ENCODE measurements at regions not wholly inside any gene's neighbourhood (a gene's known extent, or its start where the extent isn't known, plus 50 kb on each side); places are given as distances from the start of the nearest gene placed in this dataset.

DNA sequence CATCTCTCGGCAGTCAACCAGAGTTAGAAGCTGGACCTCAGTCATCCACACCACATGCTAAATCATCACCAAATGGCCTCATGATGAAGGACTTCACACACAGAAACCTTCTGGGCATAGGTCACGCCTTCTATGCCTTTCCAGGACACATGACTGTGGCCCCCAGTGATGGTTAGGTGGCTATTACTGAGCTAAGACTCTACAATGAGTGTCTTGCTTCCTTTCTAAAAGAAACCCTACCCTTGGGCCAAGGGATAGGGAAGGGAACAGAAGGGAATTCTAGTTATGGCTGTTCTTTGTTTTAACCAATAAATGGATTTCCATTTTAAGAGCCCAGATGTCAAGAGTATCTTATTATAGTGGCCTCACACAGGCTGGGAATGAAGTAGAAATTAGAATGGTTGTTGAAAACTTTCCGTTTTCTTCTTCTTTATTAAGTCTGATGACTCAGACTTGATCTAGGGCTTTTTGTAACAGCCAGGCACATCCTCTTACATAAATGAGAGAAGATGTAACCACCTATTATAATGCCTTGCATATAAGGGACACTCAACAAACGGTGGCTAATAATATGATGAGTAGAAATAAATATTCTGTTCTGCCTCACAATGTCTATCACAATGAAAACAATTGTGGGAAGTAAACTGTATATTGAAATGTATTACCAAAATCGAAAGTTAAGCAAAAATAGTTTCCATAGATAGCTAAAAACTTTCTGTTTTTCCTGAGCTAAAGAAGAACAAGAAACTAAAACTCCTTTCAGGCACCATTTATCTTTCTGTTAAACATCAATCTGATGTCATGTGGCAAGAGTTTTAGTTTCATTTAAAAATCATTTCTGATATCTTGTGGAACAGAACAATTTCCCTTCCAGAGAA is 62.5 kb upstream of the TOMM7 start:
- no peak overlapping the region for H3K27ac ChIP-seq (ENCODE audit: low read length)
- H3F3A ChIP-seq (ENCODE audit: insufficient read depth, low read length, poor library complexity, severe bottlenecking), result no peaks in the 10 kb centered on the region
- no peak overlapping the region for H2AFZ ChIP-seq (ENCODE audit: low read depth, low read length)
- no peak overlapping the region for H3K4me3 ChIP-seq (ENCODE audit: low read length)
- H3K9ac ChIP-seq (ENCODE audit: low read length), result no peak overlapping the region
- H3K9me2 ChIP-seq (ENCODE audit: insufficient read depth, low read length), result no peaks in the 10 kb centered on the region
- no peak overlapping the region for H3K4me2 ChIP-seq (ENCODE audit: low read length)
- TF ChIP-seq RAD21 (conservative IDR thresholded peaks at IDR 0.05) (no peak), TAF1 (IDR thresholded peaks at IDR 0.05; ENCODE audit: low read depth) (no peak), MXI1 (conservative IDR thresholded peaks at IDR 0.05; ENCODE audit: poor library complexity, severe bottlenecking) (no peak), SMC3 (conservative IDR thresholded peaks at IDR 0.05; ENCODE audit: poor library complexity) (no peak), EP300 (conservative IDR thresholded peaks at IDR 0.05; ENCODE audit: poor library complexity, severe bottlenecking) (no peak), POLR2AphosphoS5 (IDR thresholded peaks at IDR 0.05) (no peak), EZH2 (IDR thresholded peaks at IDR 0.05; ENCODE audit: borderline replicate concordance, insufficient read depth, low read length, poor library complexity, severe bottlenecking) (no peak)
- TF ChIP-seq, protein P1, sequence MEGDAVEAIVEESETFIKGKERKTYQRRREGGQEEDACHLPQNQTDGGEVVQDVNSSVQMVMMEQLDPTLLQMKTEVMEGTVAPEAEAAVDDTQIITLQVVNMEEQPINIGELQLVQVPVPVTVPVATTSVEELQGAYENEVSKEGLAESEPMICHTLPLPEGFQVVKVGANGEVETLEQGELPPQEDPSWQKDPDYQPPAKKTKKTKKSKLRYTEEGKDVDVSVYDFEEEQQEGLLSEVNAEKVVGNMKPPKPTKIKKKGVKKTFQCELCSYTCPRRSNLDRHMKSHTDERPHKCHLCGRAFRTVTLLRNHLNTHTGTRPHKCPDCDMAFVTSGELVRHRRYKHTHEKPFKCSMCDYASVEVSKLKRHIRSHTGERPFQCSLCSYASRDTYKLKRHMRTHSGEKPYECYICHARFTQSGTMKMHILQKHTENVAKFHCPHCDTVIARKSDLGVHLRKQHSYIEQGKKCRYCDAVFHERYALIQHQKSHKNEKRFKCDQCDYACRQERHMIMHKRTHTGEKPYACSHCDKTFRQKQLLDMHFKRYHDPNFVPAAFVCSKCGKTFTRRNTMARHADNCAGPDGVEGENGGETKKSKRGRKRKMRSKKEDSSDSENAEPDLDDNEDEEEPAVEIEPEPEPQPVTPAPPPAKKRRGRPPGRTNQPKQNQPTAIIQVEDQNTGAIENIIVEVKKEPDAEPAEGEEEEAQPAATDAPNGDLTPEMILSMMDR (IDR thresholded peaks at IDR 0.05; ENCODE audit: poor library complexity, severe bottlenecking), result no peak
- TF ChIP-seq, protein P2, sequence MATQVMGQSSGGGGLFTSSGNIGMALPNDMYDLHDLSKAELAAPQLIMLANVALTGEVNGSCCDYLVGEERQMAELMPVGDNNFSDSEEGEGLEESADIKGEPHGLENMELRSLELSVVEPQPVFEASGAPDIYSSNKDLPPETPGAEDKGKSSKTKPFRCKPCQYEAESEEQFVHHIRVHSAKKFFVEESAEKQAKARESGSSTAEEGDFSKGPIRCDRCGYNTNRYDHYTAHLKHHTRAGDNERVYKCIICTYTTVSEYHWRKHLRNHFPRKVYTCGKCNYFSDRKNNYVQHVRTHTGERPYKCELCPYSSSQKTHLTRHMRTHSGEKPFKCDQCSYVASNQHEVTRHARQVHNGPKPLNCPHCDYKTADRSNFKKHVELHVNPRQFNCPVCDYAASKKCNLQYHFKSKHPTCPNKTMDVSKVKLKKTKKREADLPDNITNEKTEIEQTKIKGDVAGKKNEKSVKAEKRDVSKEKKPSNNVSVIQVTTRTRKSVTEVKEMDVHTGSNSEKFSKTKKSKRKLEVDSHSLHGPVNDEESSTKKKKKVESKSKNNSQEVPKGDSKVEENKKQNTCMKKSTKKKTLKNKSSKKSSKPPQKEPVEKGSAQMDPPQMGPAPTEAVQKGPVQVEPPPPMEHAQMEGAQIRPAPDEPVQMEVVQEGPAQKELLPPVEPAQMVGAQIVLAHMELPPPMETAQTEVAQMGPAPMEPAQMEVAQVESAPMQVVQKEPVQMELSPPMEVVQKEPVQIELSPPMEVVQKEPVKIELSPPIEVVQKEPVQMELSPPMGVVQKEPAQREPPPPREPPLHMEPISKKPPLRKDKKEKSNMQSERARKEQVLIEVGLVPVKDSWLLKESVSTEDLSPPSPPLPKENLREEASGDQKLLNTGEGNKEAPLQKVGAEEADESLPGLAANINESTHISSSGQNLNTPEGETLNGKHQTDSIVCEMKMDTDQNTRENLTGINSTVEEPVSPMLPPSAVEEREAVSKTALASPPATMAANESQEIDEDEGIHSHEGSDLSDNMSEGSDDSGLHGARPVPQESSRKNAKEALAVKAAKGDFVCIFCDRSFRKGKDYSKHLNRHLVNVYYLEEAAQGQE (IDR thresholded peaks at IDR 0.05; ENCODE audit: borderline replicate concordance), result no peak
- no peaks in the 10 kb centered on the region for H3K79me2 ChIP-seq (replicated peaks; ENCODE audit: insufficient read depth, low read length)
- no peaks in the 10 kb centered on the region for H3K9me3 ChIP-seq (ENCODE audit: low read length)
- no peaks in the 10 kb centered on the region for H3K36me3 ChIP-seq (ENCODE audit: insufficient read depth, low read length)
- H3K27me3 ChIP-seq (ENCODE audit: insufficient read depth, low read depth, low read length), result no peaks in the 10 kb centered on the region
- H4K20me1 ChIP-seq (ENCODE audit: insufficient read depth), result no peaks in the 10 kb centered on the region

DNA sequence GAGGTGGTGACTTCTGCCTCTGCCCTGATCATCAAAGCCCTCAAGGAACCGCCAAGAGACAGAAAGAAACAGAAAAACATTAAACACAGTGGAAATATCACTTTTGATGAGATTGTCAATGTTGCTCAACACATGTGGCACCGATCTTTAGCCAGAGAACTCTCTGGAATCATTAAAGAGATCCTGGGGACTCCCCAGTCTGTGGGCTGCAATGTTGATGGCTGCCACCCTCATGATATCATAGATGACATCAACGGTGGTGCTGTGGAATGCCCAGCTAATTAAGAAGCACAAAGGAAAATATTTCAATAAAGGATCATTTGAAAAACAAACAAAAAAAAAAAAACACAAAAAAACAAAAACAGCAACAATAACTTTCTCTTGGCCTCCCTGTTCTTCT is 59.5 kb upstream of the TOMM7 start:
- no peak overlapping the region for H2AFZ ChIP-seq (ENCODE audit: low read depth, low read length)
- H3K4me2 ChIP-seq (ENCODE audit: low read length), result no peak overlapping the region
- H3F3A ChIP-seq (ENCODE audit: insufficient read depth, low read length, poor library complexity, severe bottlenecking), result no peaks in the 10 kb centered on the region
- H3K79me2 ChIP-seq (replicated peaks; ENCODE audit: insufficient read depth, low read length), result no peaks in the 10 kb centered on the region
- H3K9me2 ChIP-seq (ENCODE audit: insufficient read depth, low read length), result no peaks in the 10 kb centered on the region
- H3K27ac ChIP-seq (ENCODE audit: low read length), result no peak overlapping the region
- no peak overlapping the region for H3K4me3 ChIP-seq (ENCODE audit: low read length)
- TF ChIP-seq, protein P2 (IDR thresholded peaks at IDR 0.05; ENCODE audit: borderline replicate concordance), result no peak
- H3K27me3 ChIP-seq (ENCODE audit: insufficient read depth, low read depth, low read length), result no peaks in the 10 kb centered on the region
- H3K9ac ChIP-seq (ENCODE audit: low read length), result no peak overlapping the region
- H3K36me3 ChIP-seq (ENCODE audit: insufficient read depth, low read length), result no peaks in the 10 kb centered on the region
- H3K9me3 ChIP-seq (ENCODE audit: low read length), result no peaks in the 10 kb centered on the region
- H4K20me1 ChIP-seq (ENCODE audit: insufficient read depth), result no peaks in the 10 kb centered on the region

Measured in neural cell (in vitro differentiated cells).